ENCODE measurements at regions not wholly inside any gene's neighbourhood (a gene's known extent, or its start where the extent isn't known, plus 50 kb on each side); places are given as distances from the start of the nearest gene placed in this dataset.

DNA sequence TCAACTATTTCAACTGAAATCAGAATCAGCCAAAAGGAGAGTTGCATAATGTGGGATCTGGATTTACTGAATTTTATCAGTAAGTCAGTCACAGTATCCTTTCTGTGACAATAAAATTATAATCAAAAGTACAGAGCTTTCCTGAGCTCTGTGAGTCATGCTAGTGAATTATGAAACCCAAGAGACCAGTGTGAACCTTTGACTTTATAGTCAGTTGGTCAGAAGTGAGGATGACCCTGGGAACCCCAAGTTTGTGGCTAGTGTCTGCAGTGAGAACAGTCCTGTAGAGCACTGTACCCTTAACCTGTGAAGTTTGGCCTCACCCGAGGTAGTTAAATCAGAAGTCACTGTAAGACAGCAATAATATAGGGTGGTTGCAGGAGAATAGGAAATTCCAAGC, 381.7 kb downstream of the CDH19 start:
- ATAC-seq (no peak), DNase-seq (no peak)
- Mint-ChIP-seq H3K27me3 (ENCODE audit: low read depth) (no peaks in the 10 kb centered on the region), H3K36me3 (ENCODE audit: insufficient read depth) (no peaks in the 10 kb centered on the region), H3K4me3 (no peak overlapping the region), H3K4me1 (ENCODE audit: low read depth) (no peaks in the 10 kb centered on the region), H3K9me3 (peaks cover 4% of the 10 kb centered on the region)

GRCh38 chr18:66219817-66220216, 384.1 kb downstream of the CDH19 start:
- ATAC-seq, result no peak
- Mint-ChIP-seq H3K9me3 (peaks cover 4% of the 10 kb centered on the region), H3K27me3 (ENCODE audit: low read depth) (no peaks in the 10 kb centered on the region), H3K4me1 (ENCODE audit: low read depth) (no peaks in the 10 kb centered on the region), H3K36me3 (ENCODE audit: insufficient read depth) (no peaks in the 10 kb centered on the region), H3K4me3 (no peak overlapping the region)
- no peak for DNase-seq

DNA sequence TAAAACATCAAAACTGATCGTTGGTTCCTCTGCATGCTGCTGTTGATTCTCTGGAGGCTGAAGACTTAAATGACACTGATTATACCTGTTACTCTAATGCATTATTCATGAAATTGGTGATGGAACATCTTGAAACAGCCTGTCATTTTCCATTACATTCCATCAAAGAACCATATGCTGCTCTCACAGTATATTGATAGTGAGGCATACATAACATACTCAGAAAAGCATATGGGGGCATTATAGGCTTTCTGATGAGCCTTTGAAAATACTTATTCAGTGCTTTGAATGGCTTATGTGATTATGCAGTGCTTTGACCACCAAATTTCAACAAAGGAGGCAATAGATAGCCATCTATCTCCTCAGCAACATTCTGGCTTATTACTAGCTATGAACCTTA, 392.1 kb downstream of the CDH19 start:
- Mint-ChIP-seq H3K4me1 (ENCODE audit: low read depth) (no peaks in the 10 kb centered on the region), H3K4me3 (no peak overlapping the region), H3K27me3 (ENCODE audit: low read depth) (no peaks in the 10 kb centered on the region), H3K36me3 (ENCODE audit: insufficient read depth) (no peaks in the 10 kb centered on the region), H3K9me3 (peaks cover 4% of the 10 kb centered on the region)
- DNase-seq, result no peak
- no peak for ATAC-seq

GRCh38 chr18:66210875-66211274, 393.0 kb downstream of the CDH19 start:
- no peak for ATAC-seq
- Mint-ChIP-seq H3K27me3 (ENCODE audit: low read depth) (no peaks in the 10 kb centered on the region), H3K4me3 (no peak overlapping the region)

DNA sequence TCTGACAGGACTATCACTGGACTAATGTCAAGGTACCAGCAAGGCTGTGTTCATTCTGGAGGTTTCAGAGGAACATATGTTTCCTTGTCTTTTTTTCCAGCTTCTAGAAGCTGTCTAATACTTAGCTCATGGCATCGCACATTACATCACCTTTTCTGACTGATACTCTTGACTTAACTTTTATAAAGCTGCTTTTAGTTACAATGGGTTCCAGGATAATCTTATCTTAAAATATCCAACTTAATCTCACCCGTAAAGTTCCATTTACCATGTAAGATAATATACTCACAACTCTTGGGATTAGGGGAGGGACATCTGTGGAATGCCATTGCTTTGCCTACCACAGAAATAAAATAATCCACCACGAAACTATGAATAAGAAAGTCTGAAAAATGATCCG, 394.2 kb downstream of the CDH19 start:
- ATAC-seq (no peak), DNase-seq (no peak)
- no peaks in the 10 kb centered on the region for H3K36me3 Mint-ChIP-seq (ENCODE audit: insufficient read depth)
- no peaks in the 10 kb centered on the region for H3K4me1 Mint-ChIP-seq (ENCODE audit: low read depth)
- H3K27me3 Mint-ChIP-seq (ENCODE audit: low read depth), result no peaks in the 10 kb centered on the region
- no peak overlapping the region for H3K4me3 Mint-ChIP-seq
- H3K9me3 Mint-ChIP-seq, result peaks cover 4% of the 10 kb centered on the region

More at GRCh38 chr18:66210875-66211274, 393.0 kb downstream of the CDH19 start:
- Mint-ChIP-seq H3K36me3 (ENCODE audit: insufficient read depth) (no peaks in the 10 kb centered on the region), H3K4me1 (ENCODE audit: low read depth) (no peaks in the 10 kb centered on the region), H3K9me3 (peaks cover 4% of the 10 kb centered on the region)
- DNase-seq, result no peak

DNA sequence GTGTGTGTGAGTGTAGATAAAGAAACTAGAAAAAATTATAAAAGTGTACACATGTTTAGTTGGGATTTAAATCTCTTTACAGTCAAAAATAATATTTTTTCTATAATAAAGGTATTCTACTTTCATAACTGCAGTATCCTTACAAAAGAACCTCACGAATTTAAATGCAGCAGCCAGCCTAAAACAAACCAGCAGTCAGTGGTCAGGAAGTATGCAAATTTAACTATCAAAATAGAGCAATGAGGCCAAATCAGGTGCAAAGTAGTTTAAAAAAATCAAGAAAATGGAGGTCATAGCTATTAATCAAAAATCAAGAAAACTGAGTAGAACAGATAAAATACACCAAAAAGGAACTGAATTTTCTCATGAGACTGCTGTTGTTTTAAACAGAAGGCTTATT, 407.1 kb downstream of the CDH19 start:
- Mint-ChIP-seq H3K36me3 (ENCODE audit: insufficient read depth) (no peaks in the 10 kb centered on the region), H3K4me3 (no peak overlapping the region), H3K4me1 (ENCODE audit: low read depth) (no peaks in the 10 kb centered on the region), H3K9me3 (peaks cover 10% of the 10 kb centered on the region), H3K27me3 (ENCODE audit: low read depth) (no peaks in the 10 kb centered on the region)
- DNase-seq (no peak), ATAC-seq (no peak)

GRCh38 chr18:66193938-66194337, 410.0 kb downstream of the CDH19 start:
- Mint-ChIP-seq H3K27me3 (ENCODE audit: low read depth) (no peaks in the 10 kb centered on the region), H3K36me3 (ENCODE audit: insufficient read depth) (no peaks in the 10 kb centered on the region), H3K4me3 (no peak overlapping the region), H3K4me1 (ENCODE audit: low read depth) (no peaks in the 10 kb centered on the region), H3K9me3 (peaks cover 21% of the 10 kb centered on the region)
- ATAC-seq (no peak), DNase-seq (no peak)

DNA sequence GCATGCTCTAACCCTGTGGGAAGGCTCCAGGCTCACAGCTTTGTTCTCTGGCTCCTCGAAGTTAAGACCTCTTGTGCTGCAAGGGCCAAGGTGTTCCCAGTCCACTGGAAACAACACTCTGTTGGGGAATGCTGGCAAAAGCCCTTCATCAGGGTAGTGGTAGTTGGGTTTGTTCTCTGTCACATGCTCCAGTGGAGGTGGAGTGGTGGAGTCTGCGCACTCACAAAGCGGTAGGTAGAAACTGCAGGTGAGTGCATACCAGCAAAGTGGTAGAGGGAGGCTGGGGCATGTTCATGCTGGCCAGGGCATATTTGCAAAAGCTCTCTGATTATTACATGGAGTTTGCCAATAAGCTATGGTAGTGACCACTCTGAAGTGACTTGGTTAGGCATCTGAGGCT, 410.5 kb downstream of the CDH19 start:
- ATAC-seq, result no peak
- DNase-seq, result no peak

DNA sequence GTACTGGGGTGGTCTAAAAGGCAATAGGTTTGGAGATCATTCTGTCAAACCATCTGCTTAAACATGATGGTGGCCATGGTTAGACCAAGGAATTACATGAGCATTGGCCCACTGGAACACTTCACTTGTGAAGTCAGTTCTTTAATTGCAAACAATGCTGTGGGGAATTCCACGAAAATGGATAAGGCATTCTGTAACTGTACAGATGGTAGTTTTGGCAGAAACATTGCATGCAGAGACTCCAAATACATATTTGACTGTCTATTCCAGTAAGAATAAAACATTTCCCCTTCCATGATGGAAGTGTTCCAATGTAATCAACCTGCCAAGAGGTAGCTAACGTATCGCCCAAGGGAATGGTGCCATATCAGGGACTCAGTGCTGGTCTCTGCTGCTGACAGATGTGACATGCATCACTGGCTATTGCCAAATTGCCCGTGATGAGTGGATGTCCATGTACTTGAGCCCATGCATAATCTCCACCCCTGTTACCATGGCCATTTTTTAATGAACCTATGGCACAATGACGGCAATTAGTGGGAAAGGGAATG, 417.9 kb downstream of the CDH7 start:
- Mint-ChIP-seq H3K27me3 (ENCODE audit: low read depth) (no peaks in the 10 kb centered on the region), H3K36me3 (ENCODE audit: insufficient read depth) (no peaks in the 10 kb centered on the region), H3K9me3 (peaks cover 22% of the 10 kb centered on the region), H3K4me1 (ENCODE audit: low read depth) (no peaks in the 10 kb centered on the region), H3K4me3 (no peak overlapping the region)
- DNase-seq, result no peak
- ATAC-seq, result no peak

More for the DNA sequence above, 410.5 kb downstream of the CDH19 start:
- H3K4me1 Mint-ChIP-seq (ENCODE audit: low read depth), result no peaks in the 10 kb centered on the region
- H3K4me3 Mint-ChIP-seq, result no peak overlapping the region
- H3K9me3 Mint-ChIP-seq, result peaks cover 26% of the 10 kb centered on the region
- H3K27me3 Mint-ChIP-seq (ENCODE audit: low read depth), result no peaks in the 10 kb centered on the region
- no peaks in the 10 kb centered on the region for H3K36me3 Mint-ChIP-seq (ENCODE audit: insufficient read depth)

- Mint-ChIP-seq H3K27me3 (ENCODE audit: low read depth) (no peaks in the 10 kb centered on the region), H3K36me3 (ENCODE audit: insufficient read depth) (no peaks in the 10 kb centered on the region), H3K4me3 (no peak overlapping the region), H3K9me3 (peaks cover 19% of the 10 kb centered on the region), H3K4me1 (ENCODE audit: low read depth) (no peaks in the 10 kb centered on the region)
- DNase-seq (no peak), ATAC-seq (no peak)
Measured at GRCh38 chr18:66167829-66168684, 417.2 kb downstream of the CDH7 start.

GRCh38 chr18:66160007-66160406, 409.2 kb downstream of the CDH7 start:
- Mint-ChIP-seq H3K36me3 (ENCODE audit: insufficient read depth) (no peaks in the 10 kb centered on the region), H3K27me3 (ENCODE audit: low read depth) (no peaks in the 10 kb centered on the region), H3K9me3 (peaks cover 10% of the 10 kb centered on the region), H3K4me1 (ENCODE audit: low read depth) (no peaks in the 10 kb centered on the region), H3K4me3 (no peak overlapping the region)
- no peak for DNase-seq
- ATAC-seq, result no peak

DNA sequence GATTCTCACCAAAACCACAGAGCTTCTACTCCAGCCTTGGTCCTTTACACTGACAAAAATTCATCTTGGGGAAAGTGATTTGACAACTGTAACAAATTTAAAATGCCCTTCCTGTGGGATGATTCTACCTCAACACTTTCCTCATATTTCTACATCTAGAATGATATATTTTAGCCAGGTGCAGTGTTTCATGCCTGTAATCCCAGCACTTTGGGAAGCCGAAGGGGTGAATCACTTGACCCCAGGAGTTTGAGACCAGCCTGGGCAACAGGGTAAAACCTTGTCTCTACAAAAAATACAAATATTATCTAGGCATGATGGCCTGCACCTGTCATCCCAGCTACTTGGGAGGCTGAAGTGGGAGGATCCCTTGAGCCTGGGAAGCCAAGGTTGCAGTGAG, 408.6 kb downstream of the CDH7 start:
- DNase-seq, result no peak
- Mint-ChIP-seq H3K4me1 (ENCODE audit: low read depth) (no peaks in the 10 kb centered on the region), H3K9me3 (peaks cover 10% of the 10 kb centered on the region), H3K36me3 (ENCODE audit: insufficient read depth) (no peaks in the 10 kb centered on the region), H3K27me3 (ENCODE audit: low read depth) (no peaks in the 10 kb centered on the region), H3K4me3 (no peak overlapping the region)
- no peak for ATAC-seq

GRCh38 chr18:66156946-66157687, 406.3 kb downstream of the CDH7 start:
- H3K27me3 Mint-ChIP-seq (ENCODE audit: low read depth), result no peaks in the 10 kb centered on the region
- no peak for ATAC-seq
- no peak for DNase-seq
- H3K9me3 Mint-ChIP-seq, result peaks cover 8% of the 10 kb centered on the region
- no peaks in the 10 kb centered on the region for H3K36me3 Mint-ChIP-seq (ENCODE audit: insufficient read depth)
- no peaks in the 10 kb centered on the region for H3K4me1 Mint-ChIP-seq (ENCODE audit: low read depth)
- no peak overlapping the region for H3K4me3 Mint-ChIP-seq

DNA sequence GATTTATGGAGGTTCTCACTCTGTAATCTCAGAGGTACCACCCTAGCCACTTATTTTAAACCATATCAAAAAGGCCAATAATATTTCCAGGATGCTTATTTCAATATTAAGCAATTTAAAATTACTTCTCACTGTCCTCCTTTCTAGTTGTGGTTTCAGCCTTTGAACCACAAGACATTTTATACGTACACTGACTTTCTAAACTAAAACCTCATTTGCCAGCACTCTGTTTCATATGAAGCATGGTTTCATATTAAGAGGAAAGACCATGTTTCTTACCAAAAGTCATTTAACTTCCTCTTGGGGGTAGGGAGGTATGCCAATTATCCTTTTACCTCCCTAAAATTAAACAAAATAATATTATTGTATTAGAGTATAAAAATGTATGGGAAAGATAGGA, 399.8 kb downstream of the CDH7 start:
- Mint-ChIP-seq H3K4me1 (ENCODE audit: low read depth) (no peaks in the 10 kb centered on the region), H3K9me3 (peaks cover 7% of the 10 kb centered on the region), H3K4me3 (no peak overlapping the region), H3K27me3 (ENCODE audit: low read depth) (no peaks in the 10 kb centered on the region), H3K36me3 (ENCODE audit: insufficient read depth) (no peaks in the 10 kb centered on the region)
- DNase-seq (no peak), ATAC-seq (no peak)

- ATAC-seq (no peak), DNase-seq (no peak)
- H3K36me3 Mint-ChIP-seq (ENCODE audit: insufficient read depth), result no peaks in the 10 kb centered on the region
- H3K4me3 Mint-ChIP-seq, result no peak overlapping the region
- H3K4me1 Mint-ChIP-seq (ENCODE audit: low read depth), result no peaks in the 10 kb centered on the region
- H3K9me3 Mint-ChIP-seq, result no peaks in the 10 kb centered on the region
- H3K27me3 Mint-ChIP-seq (ENCODE audit: low read depth), result no peaks in the 10 kb centered on the region
Measured at GRCh38 chr18:66143029-66143428, 392.2 kb downstream of the CDH7 start.
